Natural killer cell (primary cell): ENCODE measurements at regions not wholly inside any gene's neighbourhood (a gene's known extent, or its start where the extent isn't known, plus 50 kb on each side); places are given as distances from the start of the nearest gene placed in this dataset.

Source experiments
- ATAC-seq, 3 donors: fragments of 150-1000 bp in 2 of 3; fragments of 200-7000 bp in 1 of 3; cut with Tn5 transposase; 1 replicate in 1 of 3; 2 replicates in 2 of 3; pipeline ENCODE4 v1.10.0; 2021; ENCODE audit warnings: mild to moderate bottlenecking in 2 of 3, moderate library complexity in 2 of 3
- DNase-seq, 2 donors: peaks; one replicate each; pipeline versions ENCODE4 v3.0.0 to v3.0.0-alpha.2; 2013 to 2021; ENCODE audit warnings: mixed read lengths in 1 of 2
- H3K27ac ChIP-seq: one replicate; pipeline ENCODE4 v1.5.1; 2013; ENCODE audit warnings: mild to moderate bottlenecking, low read length
- H3K27me3 ChIP-seq: one replicate; pipeline ENCODE4 v1.6.1; 2013; ENCODE audit warnings: low read length; ENCODE audit not compliant: control insufficient read depth, insufficient read depth
- H3K36me3 ChIP-seq: one replicate; pipeline ENCODE4 v1.6.1; 2013; ENCODE audit warnings: low read length; ENCODE audit not compliant: control insufficient read depth, insufficient read depth
- H3K4me1 ChIP-seq: one replicate; pipeline ENCODE4 v1.6.1; 2013; ENCODE audit warnings: low read length; ENCODE audit not compliant: control insufficient read depth, insufficient read depth
- H3K4me3 ChIP-seq: one replicate; pipeline ENCODE4 v1.5.1; 2013; ENCODE audit warnings: low read length
- H3K9me3 ChIP-seq: one replicate; pipeline ENCODE4 v1.6.1; 2013; ENCODE audit warnings: low read length; ENCODE audit not compliant: control insufficient read depth, insufficient read depth
- H3K27ac Mint-ChIP-seq, 2 donors: one replicate each; pipeline ENCODE4 v1.8.0; 2022; ENCODE audit warnings: mild to moderate bottlenecking in 2 of 2, mixed read lengths in 2 of 2, moderate library complexity in 1 of 2
- H3K27me3 Mint-ChIP-seq, 2 donors: one replicate each; pipeline ENCODE4 v1.8.0; 2022; ENCODE audit warnings: low read depth in 2 of 2, mixed read lengths in 2 of 2
- H3K36me3 Mint-ChIP-seq: one replicate; pipeline ENCODE4 v1.8.0; 2022; ENCODE audit warnings: mixed read lengths
- H3K4me1 Mint-ChIP-seq, 2 donors: one replicate each; pipeline ENCODE4 v1.8.0; 2022; ENCODE audit warnings: mixed read lengths in 2 of 2
- H3K4me3 Mint-ChIP-seq: one replicate; pipeline ENCODE4 v1.8.0; 2022; ENCODE audit warnings: mild to moderate bottlenecking, moderate library complexity, mixed read lengths
- H3K9me3 Mint-ChIP-seq, 2 donors: one replicate each; pipeline ENCODE4 v1.8.0; 2022; ENCODE audit warnings: mixed read lengths in 2 of 2
- WGBS: methylation state at CpG from one replicate; pipeline ENCODE4 v1.1.7; 2013; ENCODE audit warnings: missing lambda C conversion rate; ENCODE audit not compliant: insufficient coverage; 5-methylcytosine and 5-hydroxymethylcytosine counted together
- intact Hi-C: fragments of 100-400 bp; cut with micrococcal nuclease; formaldehyde crosslinking; loops from one replicate; pipeline ENCODE4 v1.14.2; 2022
- TF ChIP-seq, protein P1 (sequence below): fragments of 200-600 bp; IDR thresholded peaks from one replicate; pipeline ENCODE4 v1.8.0; 2022; ENCODE audit warnings: antibody characterized with exemption

DNA sequence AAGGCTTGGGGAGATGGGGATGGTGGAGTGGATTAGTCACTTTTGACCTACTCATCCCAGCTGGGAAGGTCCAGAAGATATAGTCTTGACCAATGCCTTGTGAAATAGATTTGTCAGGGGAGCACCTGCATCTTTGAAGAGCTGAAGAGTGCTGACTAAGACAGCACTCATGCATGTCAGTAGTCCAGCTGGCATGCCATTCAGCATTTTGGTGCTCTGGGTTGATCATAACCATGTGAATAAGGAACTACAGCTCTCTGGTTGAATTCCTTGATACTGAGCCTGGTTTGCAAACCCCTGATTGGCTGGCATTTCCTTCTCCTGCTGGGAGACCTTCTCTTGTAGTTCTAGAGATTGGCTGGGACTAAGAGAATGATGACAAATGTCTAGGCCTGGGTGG is 106.8 kb upstream of the ALX4 start:
- Mint-ChIP-seq H3K27me3 (peaks cover 15 to 30% of the 10 kb centered on the region in 2 donors), H3K9me3 (peaks cover 0 to 2% of the 10 kb centered on the region in 2 donors), H3K4me3 (no peak overlapping the region), H3K27ac (no peak overlapping the region), H3K4me1 (no peaks in the 10 kb centered on the region), H3K36me3 (no peaks in the 10 kb centered on the region)
- intact Hi-C loops, result no loop called here
- no peaks in the 10 kb centered on the region for H3K36me3 ChIP-seq
- H3K4me1 ChIP-seq, result no peaks in the 10 kb centered on the region
- no peaks in the 10 kb centered on the region for H3K27me3 ChIP-seq
- ATAC-seq, result no peak
- no peak for DNase-seq
- H3K9me3 ChIP-seq, result no peaks in the 10 kb centered on the region
- no peak overlapping the region for H3K4me3 ChIP-seq
- H3K27ac ChIP-seq, result no peak overlapping the region
- TF ChIP-seq, protein P1, sequence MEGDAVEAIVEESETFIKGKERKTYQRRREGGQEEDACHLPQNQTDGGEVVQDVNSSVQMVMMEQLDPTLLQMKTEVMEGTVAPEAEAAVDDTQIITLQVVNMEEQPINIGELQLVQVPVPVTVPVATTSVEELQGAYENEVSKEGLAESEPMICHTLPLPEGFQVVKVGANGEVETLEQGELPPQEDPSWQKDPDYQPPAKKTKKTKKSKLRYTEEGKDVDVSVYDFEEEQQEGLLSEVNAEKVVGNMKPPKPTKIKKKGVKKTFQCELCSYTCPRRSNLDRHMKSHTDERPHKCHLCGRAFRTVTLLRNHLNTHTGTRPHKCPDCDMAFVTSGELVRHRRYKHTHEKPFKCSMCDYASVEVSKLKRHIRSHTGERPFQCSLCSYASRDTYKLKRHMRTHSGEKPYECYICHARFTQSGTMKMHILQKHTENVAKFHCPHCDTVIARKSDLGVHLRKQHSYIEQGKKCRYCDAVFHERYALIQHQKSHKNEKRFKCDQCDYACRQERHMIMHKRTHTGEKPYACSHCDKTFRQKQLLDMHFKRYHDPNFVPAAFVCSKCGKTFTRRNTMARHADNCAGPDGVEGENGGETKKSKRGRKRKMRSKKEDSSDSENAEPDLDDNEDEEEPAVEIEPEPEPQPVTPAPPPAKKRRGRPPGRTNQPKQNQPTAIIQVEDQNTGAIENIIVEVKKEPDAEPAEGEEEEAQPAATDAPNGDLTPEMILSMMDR, result no peak

DNA sequence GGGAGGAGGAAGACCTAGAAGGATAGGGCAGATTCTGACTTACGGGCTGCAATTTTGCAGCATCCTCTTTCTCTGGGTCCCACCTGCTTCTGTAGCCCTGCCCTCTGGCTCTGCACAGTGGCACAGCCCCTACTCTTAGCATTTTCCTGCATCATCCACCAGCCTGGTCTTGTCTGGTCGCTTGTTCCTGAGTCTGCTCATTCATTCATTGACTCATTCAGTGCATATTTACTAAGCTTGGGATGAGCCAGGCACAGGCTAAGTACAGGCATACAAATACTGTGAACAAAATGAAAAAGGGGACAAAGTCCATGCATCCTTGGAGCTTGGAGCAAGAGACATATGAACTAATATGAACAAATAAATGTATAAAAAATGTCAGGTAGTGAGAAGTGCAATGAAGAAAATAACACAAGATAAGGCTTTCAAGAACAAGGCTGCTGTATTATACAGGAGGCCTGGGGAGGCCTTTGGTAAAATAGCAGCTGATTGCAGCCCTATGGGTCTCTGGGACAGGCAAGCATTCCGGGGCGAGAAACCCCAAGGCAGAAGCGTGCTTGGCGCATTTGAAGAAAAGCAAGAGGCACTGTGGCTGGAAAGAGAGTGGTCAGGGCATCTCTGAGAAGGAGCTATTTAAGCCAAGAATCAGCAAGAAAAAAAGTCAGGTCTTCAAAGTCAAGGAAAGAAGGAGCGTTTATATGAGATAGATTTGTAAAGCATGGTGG is 108.0 kb upstream of the ALX4 start:
- 94% methylated on average over 7 of the region's 7 CpGs for WGBS
- Histone ChIP-seq H3K27me3 (no peaks in the 10 kb centered on the region), H3K4me3 (no peak overlapping the region), H3K4me1 (no peaks in the 10 kb centered on the region), H3K27ac (no peak overlapping the region), H3K36me3 (no peaks in the 10 kb centered on the region), H3K9me3 (no peaks in the 10 kb centered on the region)
- Mint-ChIP-seq H3K36me3 (no peaks in the 10 kb centered on the region), H3K4me1 (no peaks in the 10 kb centered on the region), H3K27ac (no peak overlapping the region), H3K9me3 (no peaks in the 10 kb centered on the region), H3K4me3 (no peak overlapping the region), H3K27me3 (peaks cover 6 to 28% of the 10 kb centered on the region in 2 donors)
- ATAC-seq (no peak), DNase-seq (no peak)
- TF ChIP-seq, protein P1, result no peak
- intact Hi-C loops, result no loop called here

DNA sequence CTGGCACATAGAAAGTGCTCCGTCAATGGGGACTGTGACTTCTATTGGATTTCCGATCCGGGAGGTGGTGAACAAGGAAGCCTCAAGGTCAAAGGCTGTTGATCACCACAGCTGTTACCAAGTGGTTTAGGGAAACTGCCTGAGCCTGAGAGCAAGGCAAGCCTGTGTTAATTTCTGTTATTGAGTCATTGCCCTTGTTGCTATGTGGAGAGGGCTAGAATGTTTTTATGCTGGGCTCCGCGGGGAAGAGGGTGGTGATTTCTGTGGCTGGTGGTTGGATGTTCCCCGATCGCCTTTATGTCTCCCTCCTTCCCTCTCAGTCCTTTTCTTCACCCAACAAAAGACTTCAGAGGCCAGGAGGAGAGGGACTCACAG is 108.5 kb upstream of the ALX4 start:
- no peak overlapping the region for H3K4me3 ChIP-seq
- TF ChIP-seq, protein P1, result no peak
- H3K27me3 ChIP-seq, result no peaks in the 10 kb centered on the region
- H3K4me1 Mint-ChIP-seq, result no peaks in the 10 kb centered on the region
- H3K27ac ChIP-seq, result no peak overlapping the region
- no peak overlapping the region for H3K4me3 Mint-ChIP-seq
- H3K4me1 ChIP-seq, result no peaks in the 10 kb centered on the region
- intact Hi-C loops, result no loop called here
- ATAC-seq (no peak), DNase-seq (no peak)
- H3K9me3 Mint-ChIP-seq, result no peaks in the 10 kb centered on the region
- H3K9me3 ChIP-seq, result no peaks in the 10 kb centered on the region
- 95% methylated on average over 3 of the region's 7 CpGs for WGBS
- H3K36me3 ChIP-seq, result no peaks in the 10 kb centered on the region
- peaks cover 6 to 33% of the 10 kb centered on the region in 2 donors for H3K27me3 Mint-ChIP-seq
- H3K27ac Mint-ChIP-seq, result no peak overlapping the region
- H3K36me3 Mint-ChIP-seq, result no peaks in the 10 kb centered on the region

DNA sequence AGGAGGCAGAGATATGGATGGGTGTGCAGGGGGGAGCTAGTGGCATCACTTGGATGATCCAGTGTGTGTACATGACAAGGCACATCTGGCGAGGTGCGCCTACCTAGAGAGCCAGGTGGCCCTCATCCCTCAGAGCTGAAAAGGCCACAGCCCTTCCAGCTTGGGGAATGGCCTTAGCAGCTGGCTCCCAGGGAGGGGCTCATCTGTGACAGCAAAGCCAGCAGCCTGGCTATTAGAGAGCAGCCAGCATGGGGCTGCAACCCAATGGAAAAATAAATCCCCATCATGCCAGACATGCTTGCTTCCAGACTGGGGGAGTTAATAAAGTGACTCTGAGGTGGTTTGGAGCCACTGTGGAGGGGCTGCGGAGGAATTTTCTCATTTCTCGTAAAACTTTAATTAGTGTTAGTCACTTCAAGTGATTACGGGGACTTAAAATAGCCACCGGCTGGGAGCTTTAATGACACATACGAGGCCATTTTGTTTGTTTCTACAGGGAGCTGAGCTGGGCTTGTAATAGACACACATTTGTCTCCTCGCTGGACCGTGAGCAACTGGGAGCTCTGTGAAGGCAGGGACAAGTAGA is 111.2 kb upstream of the ALX4 start:
- TF ChIP-seq, protein P1, result no peak
- Mint-ChIP-seq H3K4me1 (no peaks in the 10 kb centered on the region), H3K4me3 (no peak overlapping the region), H3K27me3 (peaks cover 9 to 36% of the 10 kb centered on the region in 2 donors), H3K27ac (no peak overlapping the region), H3K9me3 (no peaks in the 10 kb centered on the region), H3K36me3 (no peaks in the 10 kb centered on the region)
- H3K27ac ChIP-seq, result no peak overlapping the region
- H3K4me3 ChIP-seq, result no peak overlapping the region
- H3K9me3 ChIP-seq, result no peaks in the 10 kb centered on the region
- WGBS, result 89% methylated on average over 9 of the region's 9 CpGs
- no peaks in the 10 kb centered on the region for H3K4me1 ChIP-seq
- no peaks in the 10 kb centered on the region for H3K27me3 ChIP-seq
- ATAC-seq, result no peak
- DNase-seq, result no peak
- intact Hi-C loops, result no loop called here
- no peaks in the 10 kb centered on the region for H3K36me3 ChIP-seq
